GM18511 (cell line): ENCODE measurements at regions not wholly inside any gene's neighbourhood (a gene's known extent, or its start where the extent isn't known, plus 50 kb on each side); places are given as distances from the start of the nearest gene placed in this dataset.
"Not testable (repeated sequence)": the region's sequence is repeated elsewhere in the genome, so short reads cannot be mapped to it uniquely, and the experiment has no call there.

Experiments used
- ATAC-seq: cut with Tn5 transposase; IDR thresholded peaks from one replicate; pipeline ENCODE4 v1.9.1; 2021; ENCODE audit warnings: mild to moderate bottlenecking, moderate library complexity; ENCODE audit not compliant: unreplicated experiment

DNA sequence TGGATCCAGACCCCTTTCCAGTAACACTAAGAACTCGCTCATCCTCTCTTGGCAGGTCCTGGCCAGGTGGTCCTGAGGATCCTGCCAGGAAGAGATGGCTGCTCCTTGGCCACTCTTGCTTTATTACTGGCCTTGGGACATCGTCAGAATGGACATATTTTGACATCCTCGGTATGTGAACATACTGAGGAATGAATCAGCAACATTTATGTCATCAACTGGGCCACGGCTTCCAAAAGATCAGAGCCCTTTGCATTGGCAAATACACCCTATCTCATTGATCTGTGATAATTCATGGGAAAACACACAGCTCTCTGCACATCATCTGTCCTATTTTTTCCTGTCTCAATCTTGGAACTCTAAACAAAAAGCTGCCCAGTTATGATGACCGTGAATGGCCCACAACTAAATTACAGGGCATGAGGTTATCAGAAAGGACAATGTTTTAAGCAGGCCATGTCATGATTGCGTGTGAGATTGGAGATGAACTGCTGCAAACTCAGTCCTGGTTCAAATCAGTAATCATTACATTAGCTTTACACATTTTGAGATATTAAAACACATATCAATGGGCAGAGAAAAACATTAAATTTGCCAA lies 1325.8 kb downstream of the AACS start:
- no peak for ATAC-seq

DNA sequence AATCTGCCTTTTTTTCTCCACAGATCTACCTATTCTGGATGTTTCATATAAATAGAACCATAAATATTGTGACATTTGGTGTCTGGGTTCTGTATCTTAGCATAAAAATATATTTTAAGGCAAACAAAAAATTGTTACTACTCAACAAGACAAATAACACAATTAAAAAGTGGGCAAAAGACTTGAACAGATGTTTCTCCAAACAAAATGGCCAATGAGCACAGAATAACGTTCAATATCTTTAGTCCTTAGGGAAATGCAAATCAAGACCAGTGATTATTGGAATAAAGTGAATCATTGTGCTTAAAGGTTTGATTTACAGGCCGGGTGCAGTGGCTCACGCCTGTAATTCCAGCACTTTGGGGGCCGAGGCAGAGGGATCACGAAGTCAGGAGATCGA lies 1331.3 kb downstream of the AACS start:
- no peak for ATAC-seq

DNA sequence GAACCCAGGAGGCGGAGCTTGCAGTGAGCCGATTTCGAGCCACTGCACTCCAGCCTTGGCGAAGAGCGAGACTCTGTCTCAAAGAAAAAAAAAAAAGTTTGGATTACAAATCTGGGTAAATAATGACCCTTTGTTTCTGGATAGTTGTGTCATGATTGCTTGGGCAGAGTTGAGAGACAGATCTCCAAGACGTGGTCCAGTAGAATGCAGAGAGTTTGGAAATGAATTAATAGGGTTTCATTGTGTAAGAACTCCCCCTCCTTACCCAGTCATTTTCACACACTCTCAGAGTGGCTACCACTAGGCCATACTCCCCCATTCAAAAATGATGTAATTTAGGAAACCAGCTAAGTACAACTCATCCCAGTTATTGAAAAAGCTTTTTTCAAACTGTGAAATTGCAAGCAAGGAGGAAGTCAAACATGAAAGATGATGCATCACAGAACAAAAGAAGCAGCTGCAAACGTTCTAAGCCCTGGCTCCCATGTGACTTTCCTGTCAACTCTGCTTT lies 1331.9 kb downstream of the AACS start:
- ATAC-seq: no peak

DNA sequence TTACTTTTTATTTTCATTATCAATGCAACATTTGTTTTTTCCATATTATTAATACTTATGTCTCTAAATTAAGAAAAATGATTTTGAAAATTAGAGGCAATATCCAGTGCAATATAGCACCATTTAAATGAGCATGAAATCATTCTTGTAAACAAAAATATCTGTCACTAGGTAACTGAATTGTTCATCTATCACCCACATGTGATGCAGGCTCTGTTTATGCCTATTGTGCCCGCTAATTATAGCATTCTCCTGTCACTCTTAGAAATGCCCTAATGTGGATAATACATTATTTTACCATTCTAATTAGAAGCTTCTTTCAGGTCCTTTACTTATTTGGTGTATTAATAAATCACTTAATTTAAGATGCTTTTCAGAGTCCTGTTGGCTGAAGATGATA lies 1332.4 kb downstream of the AACS start:
- no peak for ATAC-seq

DNA sequence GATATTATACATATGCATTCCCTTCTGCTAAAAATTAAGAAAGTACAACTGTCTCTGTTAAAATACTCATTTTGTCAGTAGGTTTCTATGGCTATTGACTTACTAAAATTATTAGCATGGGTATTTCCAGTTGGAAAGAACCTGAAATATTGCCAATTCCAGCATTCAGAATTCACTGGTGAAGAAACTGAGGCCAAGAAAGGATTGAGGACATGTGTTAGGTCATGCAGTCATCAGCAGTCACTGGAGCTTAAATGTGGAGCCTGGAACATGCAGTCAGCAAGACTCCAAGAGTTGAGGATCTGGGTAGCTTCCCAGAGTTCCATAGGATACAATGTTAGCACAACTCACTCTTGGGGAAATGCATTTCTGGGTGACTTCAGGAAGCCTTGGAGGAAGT lies 1335.6 kb downstream of the AACS start:
- ATAC-seq: no peak

DNA sequence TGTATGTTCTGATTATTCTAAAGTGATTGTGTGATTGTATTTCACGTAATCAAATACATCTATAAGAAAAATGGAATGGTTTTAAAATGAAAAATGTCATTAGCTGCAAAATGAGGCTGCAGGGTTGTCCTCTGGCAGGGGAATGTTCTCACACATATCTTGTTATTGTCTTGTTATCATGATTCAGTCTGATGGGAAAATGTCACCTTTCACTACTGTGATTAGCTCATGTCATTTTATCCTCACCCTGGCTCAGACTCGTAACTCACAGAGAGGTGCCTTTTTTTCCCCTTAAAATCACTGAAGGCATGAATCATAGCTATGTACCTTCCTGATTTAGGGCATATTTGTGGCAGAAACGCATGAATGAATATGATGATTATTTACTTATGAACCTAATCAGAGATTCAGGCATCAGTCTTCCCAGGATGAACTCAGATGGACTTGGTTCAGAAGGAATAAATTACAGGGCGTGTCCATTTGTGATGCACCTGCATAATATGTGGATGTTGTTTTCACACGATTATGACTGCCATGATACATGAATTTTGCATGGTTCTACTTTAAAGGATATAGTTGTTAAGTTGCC lies 1339.2 kb downstream of the AACS start:
- ATAC-seq: no peak

DNA sequence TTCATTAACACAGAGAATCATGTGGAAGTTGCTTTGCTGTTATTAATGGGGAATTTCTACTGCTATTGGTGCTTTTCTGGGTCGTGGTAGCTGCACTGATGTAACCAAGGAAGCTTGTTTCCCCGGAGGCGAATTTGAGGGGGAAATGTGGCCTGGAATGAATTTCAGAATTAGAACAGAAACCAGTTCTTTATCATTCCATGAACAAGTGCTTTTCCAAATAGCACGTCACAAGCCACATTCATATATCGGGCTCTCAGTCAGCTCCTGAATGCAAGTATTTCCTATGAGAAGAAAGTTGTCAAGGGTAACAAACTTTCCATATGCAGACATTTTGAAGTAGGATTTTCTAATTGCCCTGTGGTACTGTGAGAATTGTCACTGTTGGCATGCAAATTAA lies 1353.2 kb downstream of the AACS start:
- ATAC-seq: no peak

DNA sequence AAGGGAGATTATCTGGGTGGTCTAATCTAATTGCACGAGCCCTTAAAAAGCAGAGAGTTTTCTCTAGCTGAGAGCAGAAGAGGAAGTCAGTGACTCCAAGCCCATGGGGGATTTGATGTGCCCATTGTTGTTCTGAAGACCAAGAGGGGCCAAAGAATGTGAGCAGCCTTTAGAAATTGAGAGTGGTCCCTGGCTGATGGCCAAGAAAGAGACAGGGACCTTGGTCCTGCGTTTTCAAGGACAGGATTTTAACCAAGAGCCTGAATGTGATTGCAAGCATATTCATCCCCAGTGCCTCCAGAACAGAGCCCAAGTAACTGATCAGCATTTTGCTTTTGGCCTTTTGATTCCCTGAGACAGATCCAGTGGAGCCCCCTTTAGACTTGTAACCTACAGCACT lies 1353.9 kb downstream of the AACS start:
- no peak for ATAC-seq

DNA sequence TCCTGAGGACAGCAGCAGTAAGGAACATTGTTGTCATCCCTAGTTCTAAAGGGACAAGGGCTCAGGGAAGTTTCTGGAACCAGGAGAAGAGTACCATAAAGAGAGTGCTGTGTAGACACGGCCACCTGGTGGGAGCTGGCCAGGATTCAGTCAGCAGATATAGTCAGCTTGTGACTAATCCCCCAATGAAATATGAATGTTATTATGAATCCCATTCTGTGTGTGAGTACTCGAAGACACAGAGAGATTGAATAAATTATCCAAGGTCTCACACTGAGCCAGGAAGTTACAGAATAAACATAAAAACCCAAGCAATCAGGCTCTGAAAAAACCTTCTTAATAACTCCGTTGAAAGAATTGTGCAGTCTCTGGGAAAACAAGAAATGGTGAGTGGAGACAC lies 1359.5 kb downstream of the AACS start:
- no peak for ATAC-seq

DNA sequence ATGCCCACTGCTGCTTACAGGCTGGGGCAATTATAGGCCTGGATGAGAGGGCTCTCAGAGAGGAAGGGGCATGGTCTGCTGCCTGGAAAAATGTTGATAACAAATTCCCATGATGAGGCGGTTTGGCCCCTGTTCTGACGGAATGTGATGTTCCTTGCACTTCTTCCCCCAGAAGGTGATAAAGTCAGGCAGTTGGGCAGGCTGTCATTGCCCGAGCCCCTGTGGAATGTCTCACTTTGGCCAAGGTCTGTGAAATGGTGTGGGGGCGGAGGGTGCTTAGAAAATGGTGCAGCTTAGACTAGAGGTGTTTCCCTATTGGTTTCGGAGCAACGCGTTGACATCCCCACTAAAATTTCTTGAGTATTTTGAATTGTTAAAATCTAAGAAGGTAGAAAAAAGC lies 1360.0 kb downstream of the AACS start:
- ATAC-seq: no peak

DNA sequence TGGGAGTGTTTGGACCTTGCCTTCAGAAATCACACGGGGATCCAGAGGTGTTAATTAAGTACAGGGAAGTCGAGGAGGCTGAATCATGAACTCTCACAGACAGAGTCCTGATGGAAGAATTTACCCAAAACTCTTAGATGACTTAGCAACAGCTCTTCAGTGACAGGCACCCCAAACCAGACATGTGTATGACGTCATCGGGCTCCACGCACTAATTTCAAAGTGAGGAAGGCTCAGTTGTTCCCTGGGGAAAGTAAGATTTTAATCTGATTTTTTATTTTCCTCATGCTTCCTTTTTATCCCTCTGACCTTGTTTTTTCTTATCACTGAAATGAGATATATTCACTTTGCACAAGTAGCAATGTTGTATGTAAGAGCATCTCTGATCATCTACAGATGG lies 1363.5 kb downstream of the AACS start:
- no peak for ATAC-seq

DNA sequence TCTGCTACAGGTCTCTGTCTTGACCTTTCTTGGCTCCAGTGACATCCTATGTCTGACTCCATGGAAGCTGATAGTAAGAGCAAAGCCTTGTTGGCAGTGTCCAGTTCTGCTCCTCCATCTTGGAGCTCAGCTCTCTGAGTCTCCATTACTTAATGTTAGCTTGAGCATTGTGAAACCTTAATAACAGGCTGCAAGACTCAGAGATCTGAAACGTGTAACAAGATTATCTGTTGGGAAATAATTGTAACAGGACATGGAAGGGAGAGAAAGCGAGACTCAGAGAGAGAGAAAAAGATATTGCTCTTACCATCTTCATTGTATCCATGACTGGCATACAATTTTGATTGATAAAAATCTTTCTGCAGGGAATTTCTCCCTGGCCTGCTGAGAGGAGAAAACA lies 1365.7 kb downstream of the AACS start:
- no peak for ATAC-seq

DNA sequence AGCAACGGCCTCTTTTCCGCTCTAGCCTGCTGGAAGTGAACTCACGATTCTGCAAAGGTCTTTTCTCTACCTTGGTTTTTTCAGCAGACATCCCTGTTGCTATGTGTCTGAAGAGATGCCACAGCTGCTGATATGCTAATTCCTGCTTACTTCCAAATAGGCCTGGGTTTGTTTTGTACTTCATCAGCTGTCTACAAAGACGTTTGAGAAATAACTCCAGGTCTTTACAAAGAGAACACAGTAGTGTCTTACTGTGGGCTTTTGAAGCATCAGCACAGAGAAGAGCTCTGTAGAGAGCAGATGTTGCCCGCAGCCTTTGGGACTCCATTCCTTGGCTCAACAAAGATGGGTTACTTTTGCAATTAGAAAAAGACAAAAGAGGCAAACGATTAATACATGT lies 1366.5 kb downstream of the AACS start:
- no peak for ATAC-seq

DNA sequence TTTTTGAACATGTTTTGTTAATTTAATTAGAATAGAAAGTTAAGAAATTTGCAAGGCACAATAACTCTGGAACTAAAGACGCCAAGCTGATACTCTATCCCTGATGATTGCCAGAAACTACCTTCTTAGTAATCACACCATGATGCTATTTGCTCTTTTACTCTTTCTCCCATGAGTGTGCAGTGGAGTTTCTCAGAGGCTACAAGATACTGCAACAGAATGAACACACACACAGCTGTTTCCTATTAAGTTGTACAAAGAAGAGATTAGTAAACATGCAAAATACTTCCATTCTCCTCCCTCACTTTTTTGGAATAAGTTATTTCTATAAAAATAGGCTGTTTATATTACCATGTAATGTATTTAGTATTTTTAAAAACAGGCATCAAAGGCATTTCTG lies 1367.5 kb downstream of the AACS start:
- ATAC-seq: no peak

DNA sequence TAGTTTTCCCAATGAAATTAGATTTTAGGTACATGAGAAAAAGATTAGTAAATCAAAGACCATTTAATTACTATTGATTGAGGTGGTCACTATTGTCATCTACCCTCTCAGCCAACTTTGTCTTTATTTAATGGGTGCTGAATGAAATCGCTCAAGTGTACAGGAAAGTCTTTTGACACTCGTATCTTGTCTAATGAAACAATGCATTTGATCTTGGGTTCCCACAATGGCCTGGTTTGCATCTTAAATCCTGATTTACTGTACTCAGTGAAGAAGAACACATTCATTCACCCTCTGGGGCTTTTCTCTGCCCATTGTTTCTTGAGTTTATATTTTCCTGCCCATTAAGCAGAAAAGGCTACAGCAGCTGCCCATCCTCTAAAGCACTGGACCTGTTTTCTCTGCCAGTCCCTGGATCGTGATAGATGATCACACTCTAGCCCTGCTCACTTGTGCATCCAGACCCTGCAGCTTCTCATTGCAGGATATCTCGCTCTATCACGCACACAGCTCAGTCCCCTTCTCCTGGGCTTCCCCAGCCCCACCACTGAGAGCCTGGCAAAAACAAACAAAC lies 1369.3 kb downstream of the AACS start:
- ATAC-seq: no peak

DNA sequence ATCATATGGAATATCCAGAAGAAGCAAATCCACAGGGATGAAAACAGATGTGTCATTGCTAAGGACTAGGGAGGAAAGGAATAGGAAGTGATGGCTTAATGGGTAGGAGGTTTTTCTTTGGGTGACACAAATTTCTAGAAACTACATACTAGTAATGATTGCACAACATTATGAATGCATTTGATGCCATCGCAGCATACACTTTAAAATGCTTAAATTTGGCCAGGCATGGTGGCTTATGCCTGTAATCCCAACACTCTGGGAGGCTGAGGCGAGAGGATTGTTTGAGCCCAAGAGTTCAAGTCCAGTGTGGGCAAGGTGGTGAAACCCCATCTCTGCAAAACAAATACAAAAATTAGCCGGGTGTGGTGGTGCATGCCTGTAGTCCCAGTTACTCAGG lies 1370.8 kb downstream of the AACS start:
- ATAC-seq: no peak

DNA sequence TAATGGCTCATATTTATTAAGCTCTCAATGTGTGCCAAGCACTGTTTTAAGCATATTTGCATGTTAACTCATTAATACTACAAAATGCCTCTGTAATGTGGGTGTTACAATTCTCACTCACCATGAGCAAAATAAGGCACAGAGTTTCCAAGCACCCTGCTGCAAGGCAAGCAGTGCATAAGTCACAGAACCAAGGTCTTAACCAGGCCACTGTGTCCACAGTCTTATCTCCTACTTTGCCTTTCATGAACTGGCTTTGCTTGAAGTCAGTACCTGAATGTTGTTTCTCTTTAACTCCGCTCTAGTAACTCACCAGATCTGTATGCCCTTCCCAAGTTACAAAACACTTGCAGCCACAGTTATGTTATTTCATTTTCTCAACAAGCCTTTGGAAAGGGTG lies 1372.7 kb downstream of the AACS start:
- ATAC-seq: no peak

DNA sequence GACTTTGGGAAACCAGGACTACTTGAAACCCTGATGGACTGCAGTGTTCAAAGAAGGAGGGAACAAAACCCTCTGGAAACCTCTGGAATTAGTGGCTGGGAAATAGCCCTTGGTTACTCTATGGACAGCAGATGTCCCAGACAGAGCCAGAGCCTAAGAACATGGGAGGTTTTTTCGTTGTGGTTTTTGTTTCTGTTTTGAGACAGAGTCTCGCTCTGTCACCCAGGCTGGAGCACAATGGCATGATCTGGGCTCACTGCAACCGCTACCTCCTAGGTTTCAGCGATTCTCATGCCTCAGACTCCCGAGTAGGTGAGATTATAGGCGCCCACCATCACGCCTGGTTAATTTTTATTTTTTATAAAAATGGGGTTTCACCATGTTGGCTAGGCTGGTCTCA lies 1378.7 kb downstream of the AACS start:
- ATAC-seq: no peak

DNA sequence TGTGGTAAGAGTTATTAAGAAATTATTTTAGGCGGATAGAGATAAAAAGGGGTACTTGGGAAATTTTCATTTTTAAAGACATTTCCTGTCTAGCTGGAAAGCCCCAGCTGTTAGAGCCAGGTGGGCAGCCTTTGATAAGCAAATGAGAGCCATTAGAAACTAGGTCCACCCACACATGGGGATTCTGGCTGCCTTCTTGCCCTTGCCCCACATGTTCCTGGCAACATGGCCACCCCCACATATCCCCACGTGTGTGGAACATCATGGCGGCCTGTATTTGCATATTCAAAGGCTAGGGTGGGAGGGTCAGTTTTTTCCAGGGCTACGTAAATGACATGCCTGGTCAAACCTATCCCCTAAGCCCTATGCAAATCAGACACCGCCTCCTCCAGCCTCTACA lies 1382.1 kb downstream of the AACS start:
- ATAC-seq: no peak

DNA sequence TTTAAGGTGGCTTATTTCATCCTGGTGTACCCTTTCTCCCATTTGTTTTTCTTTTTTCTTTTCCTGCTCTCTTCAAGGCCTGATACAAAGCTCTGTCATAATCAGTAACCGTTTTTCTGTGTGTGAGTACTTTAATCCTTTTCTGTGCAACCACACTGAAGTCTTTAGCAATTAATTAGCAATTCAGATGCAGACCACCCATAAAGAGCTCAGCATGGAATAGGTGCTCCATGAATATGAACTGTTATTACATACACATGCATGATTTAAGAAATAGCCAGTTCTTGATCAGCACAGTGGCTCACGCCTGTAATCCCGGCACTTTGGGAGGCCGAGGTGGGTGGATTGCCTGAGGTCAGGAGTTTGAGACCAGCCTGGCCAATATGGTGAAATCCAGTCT lies 1386.6 kb downstream of the AACS start:
- no peak for ATAC-seq

DNA sequence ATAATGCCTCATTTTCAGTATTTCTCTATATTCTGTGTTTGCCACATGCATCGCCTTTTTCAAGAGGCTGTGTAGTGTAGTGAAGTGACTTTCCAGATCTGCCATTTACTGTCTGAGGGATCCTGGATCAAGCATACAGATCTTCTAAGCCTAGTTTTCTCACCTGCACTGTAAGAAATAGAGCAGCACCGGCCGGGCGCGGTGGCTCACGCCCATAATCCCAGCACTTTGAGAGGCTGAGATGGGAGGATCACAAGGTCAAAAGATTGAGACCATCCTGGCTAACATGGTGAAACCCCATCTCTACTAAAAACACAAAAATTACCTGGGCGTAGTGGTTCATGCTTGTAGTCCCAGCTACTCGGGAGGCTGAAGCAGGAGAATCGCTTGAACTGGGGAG lies 1387.5 kb downstream of the AACS start:
- not testable (repeated sequence) for ATAC-seq

DNA sequence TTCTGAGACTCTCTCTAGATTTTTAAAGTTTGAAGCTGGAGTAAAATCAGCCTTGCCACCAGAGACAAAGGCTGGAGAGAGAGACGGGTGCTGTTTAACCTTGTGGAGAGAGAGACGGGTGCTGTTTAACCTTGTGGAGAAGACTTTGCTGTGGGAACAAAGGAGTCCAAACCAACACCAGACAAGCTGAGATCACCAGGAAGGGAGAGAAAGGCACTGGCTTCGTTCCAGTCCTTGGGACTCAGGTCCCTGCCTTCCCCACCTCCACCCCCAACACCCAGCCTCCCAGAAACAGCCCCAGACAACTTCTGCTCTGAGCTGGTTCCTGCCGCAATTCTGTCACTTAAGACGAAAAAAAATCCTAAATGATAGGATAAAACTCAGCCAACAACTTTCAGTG lies 1389.3 kb downstream of the AACS start:
- ATAC-seq: no peak

DNA sequence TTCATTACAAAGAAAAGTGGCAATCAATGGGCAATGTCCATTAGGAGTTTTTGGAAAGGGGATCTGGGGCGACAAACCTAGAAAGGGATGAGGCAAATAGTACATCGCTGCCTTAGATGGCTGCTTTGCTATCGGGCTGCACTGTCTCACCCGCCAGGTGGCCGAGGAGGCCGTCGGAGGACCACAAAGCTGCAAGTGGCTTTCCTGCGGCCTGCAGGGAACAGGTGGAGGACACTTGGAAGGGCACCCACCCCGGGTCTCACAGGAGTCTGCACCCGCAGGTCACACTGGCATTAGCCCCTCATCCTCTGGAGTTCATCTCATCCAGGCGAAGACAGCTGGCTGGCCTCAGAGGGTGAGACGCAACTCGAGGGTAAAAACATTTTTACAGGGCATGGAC lies 1392.5 kb downstream of the AACS start:
- no peak for ATAC-seq
